HEK293 (cell line): ENCODE measurements at regions not wholly inside any gene's neighbourhood (a gene's known extent, or its start where the extent isn't known, plus 50 kb on each side); places are given as distances from the start of the nearest gene placed in this dataset.

Experiments used
- CTCF ChIA-PET: fragments of 350-600 bp; formaldehyde crosslinking; extraction: SDS; loops from one replicate; lab custom pipeline; 2021; ENCODE audit warnings: antibody characterized with exemption; lab: Yijun Ruan, JAX
- POLR2A ChIA-PET: fragments of 300-600 bp; formaldehyde crosslinking; extraction: SDS; loops from one replicate; lab custom pipeline; 2020; ENCODE audit warnings: antibody characterized with exemption, inconsistent platforms; lab: Yijun Ruan, JAX
- H3K27ac ChIP-seq: fragments of 200-500 bp; sonication (Bioruptor generic); 2 replicates; pipeline ENCODE4 v1.5.1; 2014; ENCODE audit warnings: low read depth, low read length, control low read depth, inconsistent platforms; ENCODE audit errors: extremely low read depth
- H3K36me3 ChIP-seq, 2 experiments: fragments of 200-500 bp in 1 of 2; sonication (Bioruptor generic) in 1 of 2; 1 replicate in 1 of 2; 2 replicates in 1 of 2; pipeline ENCODE4 v1.5.1; 2014 to 2017; ENCODE audit warnings: inconsistent platforms in 2 of 2, low read length in 2 of 2; ENCODE audit not compliant: control insufficient read depth in 2 of 2, insufficient read depth in 1 of 2
- H3K4me1 ChIP-seq: fragments of 200-500 bp; sonication (Bioruptor generic); 2 replicates; pipeline ENCODE4 v1.5.1; 2014; ENCODE audit warnings: mild to moderate bottlenecking, low read length, inconsistent platforms; ENCODE audit not compliant: control insufficient read depth, insufficient read depth
- H3K4me3 ChIP-seq: 2 replicates; pipeline ENCODE4 v1.5.1; 2011; ENCODE audit warnings: low read depth, mild to moderate bottlenecking, control low read depth, low read length, moderate library complexity
- H3K9me3 ChIP-seq: fragments of 200-500 bp; sonication (Bioruptor generic); 2 replicates; pipeline ENCODE4 v1.5.1; 2014; ENCODE audit warnings: low read depth, low read length, inconsistent platforms; ENCODE audit not compliant: control insufficient read depth, insufficient read depth
- FEZF1 ChIP-seq: fragments of 450-650 bp; formaldehyde crosslinking; IDR thresholded peaks from 2 replicates; pipeline ENCODE4 v1.5.1; 2016; ENCODE audit warnings: missing biosample characterization, missing genetic modification characterization
- HOXA7 ChIP-seq: sonication (generic); formaldehyde crosslinking; IDR thresholded peaks from 2 replicates; pipeline ENCODE4 v1.8.1; 2022; ENCODE audit warnings: missing genetic modification reagents, borderline replicate concordance
- MZF1 ChIP-seq: fragments of 450-650 bp; formaldehyde crosslinking; IDR thresholded peaks from 2 replicates; pipeline ENCODE4 v1.5.1; 2017; ENCODE audit warnings: missing biosample characterization, missing genetic modification characterization, borderline replicate concordance
- SP7 ChIP-seq: fragments of 450-650 bp; formaldehyde crosslinking; IDR thresholded peaks from 2 replicates; pipeline ENCODE4 v1.5.1; 2016; ENCODE audit warnings: missing biosample characterization, missing genetic modification characterization
- YY1 ChIP-seq: fragments of 450-650 bp; formaldehyde crosslinking; IDR thresholded peaks from 2 replicates; pipeline ENCODE4 v1.5.1; 2018; ENCODE audit warnings: missing biosample characterization, missing genetic modification characterization
- ZNF140 ChIP-seq: fragments of 450-650 bp; formaldehyde crosslinking; IDR thresholded peaks from 2 replicates; pipeline ENCODE4 v1.5.1; 2016; ENCODE audit warnings: missing biosample characterization, missing genetic modification characterization
- ZNF175 ChIP-seq: fragments of 450-650 bp; formaldehyde crosslinking; IDR thresholded peaks from 2 replicates; pipeline ENCODE4 v1.5.1; 2016; ENCODE audit warnings: missing biosample characterization, missing genetic modification characterization
- ZNF211 ChIP-seq: fragments of 450-650 bp; formaldehyde crosslinking; IDR thresholded peaks from 2 replicates; pipeline ENCODE4 v1.5.1; 2016; ENCODE audit warnings: low read depth, missing biosample characterization, missing genetic modification characterization
- ZNF221 ChIP-seq: fragments of 450-650 bp; formaldehyde crosslinking; IDR thresholded peaks from 2 replicates; pipeline ENCODE4 v1.5.1; 2017; ENCODE audit warnings: missing biosample characterization, missing genetic modification characterization, borderline replicate concordance
- ZNF274 ChIP-seq, 2 experiments: fragments of 200-500 bp in 1 of 2; fragments of 450-650 bp in 1 of 2; sonication (Bioruptor generic) in 1 of 2; formaldehyde crosslinking in 1 of 2; IDR thresholded peaks; 2 replicates each; pipeline versions ENCODE4 v1.5.1 to v1.6.1; 2014 to 2016; ENCODE audit warnings: borderline replicate concordance in 1 of 2, inconsistent platforms in 1 of 2, low read length in 1 of 2, missing biosample characterization in 1 of 2, missing genetic modification characterization in 1 of 2
- ZNF341 ChIP-seq: fragments of 450-650 bp; formaldehyde crosslinking; IDR thresholded peaks from 2 replicates; pipeline ENCODE4; 2016; ENCODE audit warnings: low read depth, missing biosample characterization, missing genetic modification characterization
- ZNF529 ChIP-seq: fragments of 450-650 bp; formaldehyde crosslinking; IDR thresholded peaks from 2 replicates; pipeline ENCODE4 v1.5.1; 2017; ENCODE audit warnings: missing genetic modification characterization, missing biosample characterization; ENCODE audit not compliant: insufficient replicate concordance
- ZNF585B ChIP-seq: fragments of 450-650 bp; formaldehyde crosslinking; IDR thresholded peaks from 2 replicates; pipeline ENCODE4 v1.5.1; 2016; ENCODE audit warnings: missing biosample characterization, missing genetic modification characterization
- ZNF654 ChIP-seq: fragments of 450-650 bp; formaldehyde crosslinking; IDR thresholded peaks from 2 replicates; pipeline ENCODE4 v1.5.1; 2016; ENCODE audit warnings: low read depth, missing biosample characterization, missing genetic modification characterization
- ZNF660 ChIP-seq: fragments of 450-650 bp; IDR thresholded peaks from 2 replicates; pipeline ENCODE4 v1.5.1; 2018; ENCODE audit warnings: missing biosample characterization, mild to moderate bottlenecking, missing genetic modification characterization
- ZNF776 ChIP-seq: fragments of 450-650 bp; formaldehyde crosslinking; IDR thresholded peaks from 2 replicates; pipeline ENCODE4 v1.5.0; 2017; ENCODE audit warnings: missing biosample characterization, missing genetic modification characterization, borderline replicate concordance
- TF ChIP-seq, protein P1 (sequence below): fragments of 450-650 bp; formaldehyde crosslinking; optimal IDR thresholded peaks from 2 replicates; pipeline ENCODE3; 2016; ENCODE audit warnings: missing biosample characterization, mild to moderate bottlenecking, missing genetic modification characterization
- TF ChIP-seq, protein P2 (sequence below): fragments of 450-650 bp; formaldehyde crosslinking; IDR thresholded peaks from 2 replicates; pipeline ENCODE4 v1.5.1; 2016; ENCODE audit warnings: missing biosample characterization, missing genetic modification characterization
- TF ChIP-seq, protein P3 (sequence below): fragments of 450-650 bp; formaldehyde crosslinking; IDR thresholded peaks from 2 replicates; pipeline ENCODE4 v1.5.1; 2017; ENCODE audit warnings: missing biosample characterization, missing genetic modification characterization
- TF ChIP-seq, protein P4 (sequence below): fragments of 450-650 bp; formaldehyde crosslinking; IDR thresholded peaks from 2 replicates; pipeline ENCODE4 v1.5.1; 2016; ENCODE audit warnings: missing biosample characterization, missing genetic modification characterization
- TF ChIP-seq, protein P5 (sequence below): fragments of 450-650 bp; formaldehyde crosslinking; IDR thresholded peaks from 2 replicates; pipeline ENCODE4 v1.5.1; 2016; ENCODE audit warnings: missing biosample characterization, missing genetic modification characterization
- TF ChIP-seq, protein P6 (sequence below): fragments of 450-650 bp; formaldehyde crosslinking; IDR thresholded peaks from 2 replicates; pipeline ENCODE4 v1.5.1; 2016; ENCODE audit warnings: missing biosample characterization, missing genetic modification characterization, borderline replicate concordance

DNA sequence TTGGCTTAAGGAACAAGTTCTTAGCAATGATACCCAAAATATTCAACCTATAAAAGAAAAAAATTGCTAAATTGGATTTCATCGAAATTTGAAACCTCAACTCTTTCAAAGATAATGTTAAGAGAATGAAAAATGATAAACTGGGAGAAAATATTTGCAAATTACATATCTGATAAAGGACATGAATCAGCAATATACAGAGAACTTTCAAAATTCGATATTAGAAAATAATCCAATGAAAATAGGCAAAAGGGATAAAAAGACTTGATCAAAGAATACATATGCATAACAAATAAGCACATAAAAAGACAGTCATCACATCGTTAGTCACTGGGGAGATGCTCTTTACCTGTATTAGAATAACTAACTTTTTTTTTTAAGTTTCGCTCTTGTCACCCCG, 73.0 kb upstream of the NEO1 start:
- CTCF ChIA-PET = interaction anchor here (0.7 kb wide), 1 partner anchor 74 kb away, joined by 4 read pairs; no protein-coding TSS in a partner anchor
- H3K4me3 ChIP-seq = no peak overlapping the region
- POLR2A ChIA-PET = interaction anchor here (0.7 kb wide), 1 partner anchor 64 kb away, joined by 6 read pairs; no protein-coding TSS in a partner anchor
- H3K27ac ChIP-seq = no peak overlapping the region
- H3K9me3 ChIP-seq = no peaks in the 10 kb centered on the region
- no peaks in the 10 kb centered on the region for H3K36me3 ChIP-seq
- no peak for TF ChIP-seq FEZF1
- TF ChIP-seq YY1 (tag by site-specific recombination) = no peak
- no peak for TF ChIP-seq ZNF175 (tag by site-specific recombination)
- TF ChIP-seq, protein P1, sequence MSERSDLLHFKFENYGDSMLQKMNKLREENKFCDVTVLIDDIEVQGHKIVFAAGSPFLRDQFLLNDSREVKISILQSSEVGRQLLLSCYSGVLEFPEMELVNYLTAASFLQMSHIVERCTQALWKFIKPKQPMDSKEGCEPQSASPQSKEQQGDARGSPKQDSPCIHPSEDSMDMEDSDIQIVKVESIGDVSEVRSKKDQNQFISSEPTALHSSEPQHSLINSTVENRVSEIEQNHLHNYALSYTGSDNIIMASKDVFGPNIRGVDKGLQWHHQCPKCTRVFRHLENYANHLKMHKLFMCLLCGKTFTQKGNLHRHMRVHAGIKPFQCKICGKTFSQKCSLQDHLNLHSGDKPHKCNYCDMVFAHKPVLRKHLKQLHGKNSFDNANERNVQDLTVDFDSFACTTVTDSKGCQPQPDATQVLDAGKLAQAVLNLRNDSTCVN = no peak
- TF ChIP-seq ZNF274 (IDR thresholded peaks at IDR 0.05; ENCODE audit: low read length) = no peak
- no peak for TF ChIP-seq ZNF274 (tag by site-specific recombination; IDR thresholded peaks at IDR 0.05; ENCODE audit: borderline replicate concordance)
- TF ChIP-seq ZNF221 = no peak
- TF ChIP-seq, protein P2, sequence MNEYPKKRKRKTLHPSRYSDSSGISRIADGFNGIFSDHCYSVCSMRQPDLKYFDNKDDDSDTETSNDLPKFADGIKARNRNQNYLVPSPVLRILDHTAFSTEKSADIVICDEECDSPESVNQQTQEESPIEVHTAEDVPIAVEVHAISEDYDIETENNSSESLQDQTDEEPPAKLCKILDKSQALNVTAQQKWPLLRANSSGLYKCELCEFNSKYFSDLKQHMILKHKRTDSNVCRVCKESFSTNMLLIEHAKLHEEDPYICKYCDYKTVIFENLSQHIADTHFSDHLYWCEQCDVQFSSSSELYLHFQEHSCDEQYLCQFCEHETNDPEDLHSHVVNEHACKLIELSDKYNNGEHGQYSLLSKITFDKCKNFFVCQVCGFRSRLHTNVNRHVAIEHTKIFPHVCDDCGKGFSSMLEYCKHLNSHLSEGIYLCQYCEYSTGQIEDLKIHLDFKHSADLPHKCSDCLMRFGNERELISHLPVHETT (tag by site-specific recombination) = no peak
- no peak for TF ChIP-seq HOXA7 (CRISPR knock-in tag)
- no peak for TF ChIP-seq ZNF776 (tag by site-specific recombination)
- H3K4me1 ChIP-seq = no peaks in the 10 kb centered on the region

DNA sequence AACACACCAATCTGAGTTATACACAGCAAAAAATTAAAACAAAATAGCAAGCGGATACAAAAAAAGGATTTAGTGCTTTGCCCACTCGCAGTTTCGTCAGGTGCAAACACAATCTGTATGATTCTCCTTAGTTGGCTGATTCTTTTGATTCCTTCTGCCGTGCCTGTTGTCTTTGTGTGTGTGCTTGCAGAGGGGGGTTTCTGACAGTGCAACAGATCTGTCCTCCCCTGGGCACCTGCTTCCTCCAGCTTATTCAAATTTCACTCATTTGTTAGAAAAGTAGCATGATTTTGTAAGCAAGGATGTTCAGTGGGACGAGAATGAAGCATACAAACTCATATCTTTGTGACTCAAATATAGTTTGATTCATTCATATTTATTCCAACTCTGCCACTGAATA, 74.0 kb upstream of the NEO1 start:
- POLR2A ChIA-PET = no interaction called here
- no peak overlapping the region for H3K4me3 ChIP-seq
- H3K4me1 ChIP-seq = no peaks in the 10 kb centered on the region
- H3K36me3 ChIP-seq = no peaks in the 10 kb centered on the region
- CTCF ChIA-PET = no interaction called here
- no peak overlapping the region for H3K27ac ChIP-seq
- H3K9me3 ChIP-seq = no peaks in the 10 kb centered on the region
- TF ChIP-seq, protein P3, sequence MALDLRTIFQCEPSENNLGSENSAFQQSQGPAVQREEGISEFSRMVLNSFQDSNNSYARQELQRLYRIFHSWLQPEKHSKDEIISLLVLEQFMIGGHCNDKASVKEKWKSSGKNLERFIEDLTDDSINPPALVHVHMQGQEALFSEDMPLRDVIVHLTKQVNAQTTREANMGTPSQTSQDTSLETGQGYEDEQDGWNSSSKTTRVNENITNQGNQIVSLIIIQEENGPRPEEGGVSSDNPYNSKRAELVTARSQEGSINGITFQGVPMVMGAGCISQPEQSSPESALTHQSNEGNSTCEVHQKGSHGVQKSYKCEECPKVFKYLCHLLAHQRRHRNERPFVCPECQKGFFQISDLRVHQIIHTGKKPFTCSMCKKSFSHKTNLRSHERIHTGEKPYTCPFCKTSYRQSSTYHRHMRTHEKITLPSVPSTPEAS = no peak
- no peak for TF ChIP-seq ZNF140 (tag by site-specific recombination)
- TF ChIP-seq MZF1 = no peak
- no peak for TF ChIP-seq ZNF341 (tag by site-specific recombination)
- TF ChIP-seq ZNF654 (tag by site-specific recombination) = no peak
- TF ChIP-seq ZNF660 = no peak
- no peak for TF ChIP-seq ZNF529 (tag by site-specific recombination)
- no peak for TF ChIP-seq ZNF211 (tag by site-specific recombination)
- no peak for TF ChIP-seq SP7
- TF ChIP-seq ZNF585B (tag by site-specific recombination) = no peak
- TF ChIP-seq, protein P4, sequence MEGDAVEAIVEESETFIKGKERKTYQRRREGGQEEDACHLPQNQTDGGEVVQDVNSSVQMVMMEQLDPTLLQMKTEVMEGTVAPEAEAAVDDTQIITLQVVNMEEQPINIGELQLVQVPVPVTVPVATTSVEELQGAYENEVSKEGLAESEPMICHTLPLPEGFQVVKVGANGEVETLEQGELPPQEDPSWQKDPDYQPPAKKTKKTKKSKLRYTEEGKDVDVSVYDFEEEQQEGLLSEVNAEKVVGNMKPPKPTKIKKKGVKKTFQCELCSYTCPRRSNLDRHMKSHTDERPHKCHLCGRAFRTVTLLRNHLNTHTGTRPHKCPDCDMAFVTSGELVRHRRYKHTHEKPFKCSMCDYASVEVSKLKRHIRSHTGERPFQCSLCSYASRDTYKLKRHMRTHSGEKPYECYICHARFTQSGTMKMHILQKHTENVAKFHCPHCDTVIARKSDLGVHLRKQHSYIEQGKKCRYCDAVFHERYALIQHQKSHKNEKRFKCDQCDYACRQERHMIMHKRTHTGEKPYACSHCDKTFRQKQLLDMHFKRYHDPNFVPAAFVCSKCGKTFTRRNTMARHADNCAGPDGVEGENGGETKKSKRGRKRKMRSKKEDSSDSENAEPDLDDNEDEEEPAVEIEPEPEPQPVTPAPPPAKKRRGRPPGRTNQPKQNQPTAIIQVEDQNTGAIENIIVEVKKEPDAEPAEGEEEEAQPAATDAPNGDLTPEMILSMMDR (tag by site-specific recombination) = no peak
- TF ChIP-seq, protein P5, sequence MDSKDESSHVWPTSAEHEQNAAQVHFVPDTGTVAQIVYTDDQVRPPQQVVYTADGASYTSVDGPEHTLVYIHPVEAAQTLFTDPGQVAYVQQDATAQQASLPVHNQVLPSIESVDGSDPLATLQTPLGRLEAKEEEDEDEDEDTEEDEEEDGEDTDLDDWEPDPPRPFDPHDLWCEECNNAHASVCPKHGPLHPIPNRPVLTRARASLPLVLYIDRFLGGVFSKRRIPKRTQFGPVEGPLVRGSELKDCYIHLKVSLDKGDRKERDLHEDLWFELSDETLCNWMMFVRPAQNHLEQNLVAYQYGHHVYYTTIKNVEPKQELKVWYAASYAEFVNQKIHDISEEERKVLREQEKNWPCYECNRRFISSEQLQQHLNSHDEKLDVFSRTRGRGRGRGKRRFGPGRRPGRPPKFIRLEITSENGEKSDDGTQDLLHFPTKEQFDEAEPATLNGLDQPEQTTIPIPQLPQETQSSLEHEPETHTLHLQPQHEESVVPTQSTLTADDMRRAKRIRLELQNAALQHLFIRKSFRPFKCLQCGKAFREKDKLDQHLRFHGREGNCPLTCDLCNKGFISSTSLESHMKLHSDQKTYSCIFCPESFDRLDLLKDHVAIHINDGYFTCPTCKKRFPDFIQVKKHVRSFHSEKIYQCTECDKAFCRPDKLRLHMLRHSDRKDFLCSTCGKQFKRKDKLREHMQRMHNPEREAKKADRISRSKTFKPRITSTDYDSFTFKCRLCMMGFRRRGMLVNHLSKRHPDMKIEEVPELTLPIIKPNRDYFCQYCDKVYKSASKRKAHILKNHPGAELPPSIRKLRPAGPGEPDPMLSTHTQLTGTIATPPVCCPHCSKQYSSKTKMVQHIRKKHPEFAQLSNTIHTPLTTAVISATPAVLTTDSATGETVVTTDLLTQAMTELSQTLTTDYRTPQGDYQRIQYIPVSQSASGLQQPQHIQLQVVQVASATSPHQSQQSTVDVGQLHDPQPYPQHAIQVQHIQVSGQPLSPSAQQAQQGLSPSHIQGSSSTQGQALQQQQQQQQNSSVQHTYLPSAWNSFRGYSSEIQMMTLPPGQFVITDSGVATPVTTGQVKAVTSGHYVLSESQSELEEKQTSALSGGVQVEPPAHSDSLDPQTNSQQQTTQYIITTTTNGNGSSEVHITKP (tag by site-specific recombination) = no peak
- TF ChIP-seq, protein P6, sequence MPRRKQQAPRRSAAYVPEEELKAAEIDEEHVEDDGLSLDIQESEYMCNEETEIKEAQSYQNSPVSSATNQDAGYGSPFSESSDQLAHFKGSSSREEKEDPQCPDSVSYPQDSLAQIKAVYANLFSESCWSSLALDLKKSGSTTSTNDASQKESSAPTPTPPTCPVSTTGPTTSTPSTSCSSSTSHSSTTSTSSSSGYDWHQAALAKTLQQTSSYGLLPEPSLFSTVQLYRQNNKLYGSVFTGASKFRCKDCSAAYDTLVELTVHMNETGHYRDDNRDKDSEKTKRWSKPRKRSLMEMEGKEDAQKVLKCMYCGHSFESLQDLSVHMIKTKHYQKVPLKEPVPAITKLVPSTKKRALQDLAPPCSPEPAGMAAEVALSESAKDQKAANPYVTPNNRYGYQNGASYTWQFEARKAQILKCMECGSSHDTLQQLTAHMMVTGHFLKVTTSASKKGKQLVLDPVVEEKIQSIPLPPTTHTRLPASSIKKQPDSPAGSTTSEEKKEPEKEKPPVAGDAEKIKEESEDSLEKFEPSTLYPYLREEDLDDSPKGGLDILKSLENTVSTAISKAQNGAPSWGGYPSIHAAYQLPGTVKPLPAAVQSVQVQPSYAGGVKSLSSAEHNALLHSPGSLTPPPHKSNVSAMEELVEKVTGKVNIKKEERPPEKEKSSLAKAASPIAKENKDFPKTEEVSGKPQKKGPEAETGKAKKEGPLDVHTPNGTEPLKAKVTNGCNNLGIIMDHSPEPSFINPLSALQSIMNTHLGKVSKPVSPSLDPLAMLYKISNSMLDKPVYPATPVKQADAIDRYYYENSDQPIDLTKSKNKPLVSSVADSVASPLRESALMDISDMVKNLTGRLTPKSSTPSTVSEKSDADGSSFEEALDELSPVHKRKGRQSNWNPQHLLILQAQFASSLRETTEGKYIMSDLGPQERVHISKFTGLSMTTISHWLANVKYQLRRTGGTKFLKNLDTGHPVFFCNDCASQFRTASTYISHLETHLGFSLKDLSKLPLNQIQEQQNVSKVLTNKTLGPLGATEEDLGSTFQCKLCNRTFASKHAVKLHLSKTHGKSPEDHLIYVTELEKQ = no peak
